Activated effector memory CD4-positive, alpha-beta T cell treated with anti-CD3 and anti-CD28 coated beads, Interleukin-2, amount 50 U/mL, for 16 hours (primary cell): ENCODE measurements at regions not wholly inside any gene's neighbourhood (a gene's known extent, or its start where the extent isn't known, plus 50 kb on each side); places are given as distances from the start of the nearest gene placed in this dataset.
"Not testable (repeated sequence)": the region's sequence is repeated elsewhere in the genome, so short reads cannot be mapped to it uniquely, and the experiment has no call there.

Experiments used
- DNase-seq: peaks from one replicate; pipeline ENCODE4 v3.0.0-alpha.2; 2020

DNA sequence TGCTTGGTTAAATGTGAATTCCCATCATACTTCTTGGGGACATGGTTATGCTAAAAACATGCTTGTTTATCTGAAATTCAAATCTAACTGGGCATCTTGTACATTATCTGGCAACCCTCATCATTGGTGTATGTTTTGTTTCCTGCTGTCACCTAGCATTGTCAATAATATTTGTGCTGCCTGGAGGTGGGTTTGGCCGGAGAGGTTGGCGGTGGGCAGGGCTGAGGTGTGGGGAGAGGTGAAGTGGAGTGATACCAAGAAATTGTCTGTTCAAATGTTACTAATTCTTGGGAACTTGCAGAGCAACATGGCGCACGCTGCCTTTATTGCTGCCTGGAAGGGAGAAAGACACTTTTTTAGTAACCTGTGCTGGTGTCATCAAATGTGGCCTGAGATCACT is 280.5 kb downstream of the VRK1 start:
- no peak for DNase-seq

DNA sequence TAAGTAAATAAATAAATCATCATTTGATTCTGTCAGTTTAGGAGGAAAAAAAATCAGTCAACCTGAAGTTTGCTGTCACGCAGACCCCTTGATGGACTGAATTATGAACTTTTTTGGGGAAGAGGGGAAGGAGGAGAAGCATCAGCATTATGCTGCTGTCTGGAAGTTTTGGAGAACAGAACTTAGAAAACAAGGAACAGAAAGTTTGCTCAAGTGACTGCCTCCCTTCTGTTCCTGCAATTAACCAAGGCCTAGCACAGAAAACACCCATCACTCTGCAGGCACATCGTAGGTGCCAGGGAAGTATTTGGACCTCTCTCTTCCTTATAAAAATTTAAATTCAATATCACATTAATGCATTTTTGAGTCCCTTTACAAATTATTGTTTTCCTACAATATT is 283.8 kb downstream of the VRK1 start:
- DNase-seq, result no peak

GRCh38 chr14:97095269-97095668 is 298.1 kb downstream of the VRK1 start:
- DNase-seq, result no peak

GRCh38 chr14:97097296-97097695 is 300.1 kb downstream of the VRK1 start:
- no peak for DNase-seq

GRCh38 chr14:97100306-97100705 is 303.1 kb downstream of the VRK1 start:
- DNase-seq, result no peak

DNA sequence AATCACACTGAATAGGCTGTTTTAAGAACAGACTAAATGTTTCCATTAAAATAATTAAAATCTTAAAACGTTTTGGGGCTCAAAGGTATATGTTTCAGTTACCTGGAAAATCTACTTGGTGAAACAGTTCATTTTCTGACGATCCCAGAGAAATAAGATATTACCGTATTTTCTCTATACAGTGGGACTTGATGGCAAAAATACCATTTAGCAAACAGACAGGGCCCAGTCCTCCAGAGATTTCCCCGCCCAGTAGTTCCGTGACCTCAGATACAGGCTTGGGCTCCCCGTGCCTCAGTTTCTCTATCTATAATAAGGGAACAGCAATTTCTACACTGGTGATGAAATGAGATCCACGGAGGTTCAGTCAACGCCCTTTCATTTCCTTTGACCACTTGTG is 304.4 kb downstream of the VRK1 start:
- DNase-seq, result no peak

- DNase-seq, result no peak
Observed at GRCh38 chr14:97104029-97104428, 306.8 kb downstream of the VRK1 start.

DNA sequence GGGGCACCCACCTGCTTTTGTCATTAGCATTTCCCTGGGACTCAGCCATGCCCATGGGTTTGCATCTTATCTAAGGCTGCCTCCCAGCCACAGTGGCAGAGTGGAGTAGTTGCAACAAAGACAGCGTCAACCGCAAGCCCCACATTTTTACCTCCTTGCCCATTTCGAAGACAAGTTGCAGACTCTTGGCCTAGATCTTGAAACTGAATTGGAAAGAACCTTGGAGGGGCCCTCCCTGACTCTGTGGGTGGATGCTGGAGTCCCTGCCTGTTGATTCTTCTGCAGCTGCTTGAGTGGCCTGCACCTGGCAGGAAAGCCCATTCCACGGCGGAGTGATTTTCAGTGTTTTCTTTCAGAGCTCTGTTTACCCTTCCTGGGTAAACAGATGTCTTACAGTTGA is 309.0 kb downstream of the VRK1 start:
- no peak for DNase-seq

GRCh38 chr14:97106609-97107008 is 309.4 kb downstream of the VRK1 start:
- DNase-seq, result no peak

DNA sequence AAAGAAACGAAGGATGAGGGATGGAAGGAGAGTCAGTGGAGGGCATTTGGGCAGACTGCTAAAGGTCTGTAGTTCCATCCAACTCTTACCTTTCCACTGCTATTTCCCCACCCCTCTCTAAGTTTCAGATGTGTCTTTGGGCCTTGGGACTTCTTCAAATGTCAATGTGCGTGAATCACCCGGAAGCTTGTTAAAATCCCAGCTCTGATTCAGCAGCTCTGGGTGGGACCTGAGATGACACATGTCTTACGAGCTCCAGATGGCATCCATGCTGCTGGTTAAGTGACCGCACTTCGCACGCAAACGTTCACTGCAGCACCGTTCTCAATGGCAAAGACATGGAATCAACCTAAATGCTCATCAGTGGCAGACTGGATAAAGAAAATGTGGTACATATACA is 309.9 kb downstream of the VRK1 start:
- no peak for DNase-seq

GRCh38 chr14:97107760-97108159 is 310.6 kb downstream of the VRK1 start:
- DNase-seq, result no peak

GRCh38 chr14:97109234-97109633 is 312.1 kb downstream of the VRK1 start:
- DNase-seq, result no peak

- DNase-seq, result no peak
Observed at GRCh38 chr14:97113339-97113738, 316.2 kb downstream of the VRK1 start.

DNA sequence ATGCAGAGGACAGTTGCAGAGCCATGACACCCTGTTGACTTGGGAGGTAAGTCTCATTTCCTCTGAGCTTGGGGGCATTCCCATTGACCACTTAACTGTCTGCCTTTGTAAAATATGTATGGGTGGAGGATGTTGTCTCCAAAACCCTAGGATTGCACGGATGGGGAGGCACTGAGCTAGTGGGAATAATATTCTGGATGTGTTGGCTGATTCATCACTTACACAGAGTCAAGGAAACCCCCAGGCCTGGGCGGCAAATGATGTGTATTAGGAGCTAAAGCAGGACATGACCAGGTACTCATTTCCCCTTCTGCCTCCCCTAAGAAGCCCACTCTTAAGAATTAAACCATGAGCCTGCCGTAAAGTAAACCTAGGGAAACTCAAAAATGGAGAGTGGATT is 319.4 kb downstream of the VRK1 start:
- DNase-seq, result no peak

- DNase-seq, result no peak
Observed at GRCh38 chr14:97117693-97118092, 320.5 kb downstream of the VRK1 start.

DNA sequence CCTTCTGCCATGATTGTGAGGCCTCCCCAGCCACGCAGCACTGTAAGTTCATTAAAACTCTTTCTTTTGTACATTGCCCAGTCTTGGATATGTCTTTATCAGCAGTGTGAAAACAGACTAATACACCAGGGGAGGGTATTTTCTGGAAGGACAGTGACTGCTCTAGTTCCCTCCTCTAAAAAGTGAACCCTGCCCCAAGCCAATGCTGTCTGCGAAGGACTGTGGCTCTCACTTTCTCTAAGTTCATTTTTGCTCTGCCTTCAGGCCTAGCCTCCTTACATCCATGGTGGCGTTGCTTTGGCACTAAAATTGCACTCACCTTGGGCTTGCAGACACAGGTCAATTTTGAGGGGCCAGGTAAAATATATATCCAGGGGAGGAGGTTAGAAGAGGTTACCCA is 323.0 kb downstream of the VRK1 start:
- DNase-seq, result no peak

DNA sequence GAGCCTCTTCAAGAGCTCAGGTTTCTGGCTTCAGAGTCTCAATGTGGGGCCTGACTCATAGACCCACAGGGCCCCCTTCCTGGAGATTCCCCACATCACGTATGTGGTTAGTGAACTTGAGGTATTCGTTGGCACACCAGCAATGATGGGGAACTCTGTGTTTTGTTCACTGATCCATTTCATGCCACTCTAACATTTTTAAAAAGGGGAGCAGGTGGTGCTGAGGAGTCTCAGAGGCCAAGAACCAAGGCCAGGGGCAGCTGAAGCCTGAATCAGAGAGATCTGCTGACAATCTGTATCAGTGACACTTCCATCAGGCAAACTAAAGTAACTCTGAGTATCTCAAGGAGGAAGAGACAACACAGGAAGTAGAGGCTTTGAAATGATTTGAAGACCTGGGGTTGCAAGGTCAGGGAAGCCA is 323.4 kb downstream of the VRK1 start:
- DNase-seq, result peak; percentile 74

- no peak for DNase-seq
Observed at GRCh38 chr14:97129639-97130038, 332.5 kb downstream of the VRK1 start.

GRCh38 chr14:97135847-97136246 is 338.7 kb downstream of the VRK1 start:
- not testable (repeated sequence) for DNase-seq

- DNase-seq, result no peak
Observed at GRCh38 chr14:97137705-97138104, 340.5 kb downstream of the VRK1 start.

- no peak for DNase-seq
Observed at GRCh38 chr14:97138801-97139200, 341.6 kb downstream of the VRK1 start.

- DNase-seq, result no peak
Observed at GRCh38 chr14:97143011-97143410, 345.8 kb downstream of the VRK1 start.

GRCh38 chr14:97143456-97143855 is 346.3 kb downstream of the VRK1 start:
- DNase-seq, result no peak

DNA sequence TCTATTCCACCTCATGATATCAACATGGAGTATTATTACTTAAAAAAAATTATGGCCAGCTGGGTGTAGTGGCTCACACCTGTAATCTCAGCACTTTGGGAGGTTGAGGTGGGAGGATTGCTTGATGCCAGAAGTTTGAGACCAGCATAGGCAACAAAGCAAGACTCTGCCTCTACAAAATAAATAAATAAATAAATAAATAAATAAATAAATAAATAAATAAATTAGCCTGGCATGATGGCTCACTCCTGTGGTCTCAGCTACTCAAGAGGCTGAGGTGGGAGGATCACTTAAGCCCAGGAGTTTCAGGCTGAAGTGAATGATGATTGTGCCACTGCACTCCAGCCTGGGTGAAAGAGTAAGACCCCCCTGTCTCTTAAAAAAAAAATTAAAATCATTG is 350.8 kb downstream of the VRK1 start:
- DNase-seq, result not testable (repeated sequence)

DNA sequence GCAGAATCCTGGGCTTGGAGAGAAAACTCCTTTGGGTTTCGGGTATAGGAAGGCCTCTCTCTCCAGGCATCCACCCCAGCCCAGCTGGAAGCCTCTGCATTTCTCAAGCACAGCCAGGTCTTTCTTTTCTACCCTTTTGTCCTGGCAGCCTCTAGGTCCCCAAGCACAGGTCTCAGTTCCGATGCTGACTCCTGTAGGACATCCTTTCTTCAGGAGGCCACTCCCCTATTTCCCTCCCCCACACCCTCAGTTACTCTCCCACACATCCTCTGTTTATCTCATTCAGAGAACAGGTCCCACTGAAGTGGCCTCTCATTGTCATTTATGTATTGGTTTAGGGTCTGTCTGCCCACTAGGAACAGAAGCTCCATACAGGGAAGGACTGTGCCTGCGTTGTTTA is 352.6 kb downstream of the VRK1 start:
- no peak for DNase-seq

DNA sequence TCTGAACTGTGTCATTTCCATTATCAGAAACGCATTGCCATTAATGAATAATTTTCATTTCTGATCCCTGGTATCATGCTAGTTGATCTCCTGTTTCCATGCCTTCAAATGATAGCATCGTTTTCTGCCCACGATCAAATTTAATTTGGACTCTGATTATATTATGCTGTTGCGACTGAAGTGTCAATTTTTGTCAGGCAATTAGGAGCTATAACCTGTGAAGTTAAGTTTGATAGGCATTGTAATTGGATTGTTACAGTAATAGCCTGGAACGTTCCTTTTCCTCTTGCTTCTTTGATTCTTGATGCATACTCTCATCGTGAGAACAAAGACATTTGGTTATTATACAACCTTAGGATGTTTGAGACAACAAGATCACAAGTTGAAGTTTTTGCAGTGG is 356.3 kb downstream of the VRK1 start:
- DNase-seq, result no peak
